ENCODE measurements at regions not wholly inside any gene's neighbourhood (a gene's known extent, or its start where the extent isn't known, plus 50 kb on each side); places are given as distances from the start of the nearest gene placed in this dataset.

DNA sequence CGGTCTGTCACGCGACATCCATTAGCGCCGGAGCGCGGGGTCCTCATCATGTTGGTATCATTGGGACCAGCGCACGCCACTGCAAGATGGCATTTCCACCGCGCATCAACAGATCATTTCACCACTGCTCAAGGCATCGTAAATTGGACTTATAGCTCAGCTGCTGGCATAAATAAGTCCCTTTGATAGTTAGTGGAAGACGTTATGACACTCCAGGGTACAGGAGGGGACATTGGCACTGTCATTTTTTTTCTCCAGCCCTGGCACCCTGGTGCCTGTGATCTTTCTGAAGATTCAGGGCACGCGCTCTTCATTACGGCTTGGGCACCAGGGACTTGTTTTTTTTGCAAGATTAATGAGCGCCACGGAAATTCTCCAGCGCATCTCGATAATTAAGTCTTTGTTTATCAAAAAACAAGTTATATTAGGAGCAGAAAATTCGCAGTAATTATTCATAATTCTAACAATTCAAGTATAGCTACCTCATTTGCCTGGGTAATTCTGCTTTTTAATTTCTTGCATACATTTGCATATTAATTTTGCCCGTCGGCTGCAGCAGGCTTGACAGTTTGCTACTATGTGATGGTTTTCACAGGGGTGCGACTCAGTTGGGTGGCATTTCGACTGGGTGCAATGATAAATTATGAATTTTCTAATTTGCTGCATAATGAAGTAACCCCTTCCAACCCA is 167.7 kb downstream of the VRK1 start:
- Histone ChIP-seq H2AFZ (ENCODE audit: low read depth) (no peak overlapping the region), H3K36me3 (replicated peaks in 1 of 2; ENCODE audit: control insufficient read depth in 1 of 2, insufficient read depth in 2 of 2, low read length in 1 of 2) (no peaks in the 10 kb centered on the region), H3K9me2 (no peaks in the 10 kb centered on the region), H3K79me2 (ENCODE audit: insufficient read depth) (no peaks in the 10 kb centered on the region), H3K9me3 (peaks cover 4% of the 10 kb centered on the region; the same call in 1 of the 2 replicates), H3K4me3 (ENCODE audit: low read depth in 2 of 2, low read length in 1 of 2) (no peak overlapping the region), H3K27me3 (ENCODE audit: insufficient read depth) (no peaks in the 10 kb centered on the region), H3F3A (replicated peaks; ENCODE audit: insufficient read depth) (no peaks in the 10 kb centered on the region), H4K20me1 (ENCODE audit: insufficient read depth) (no peaks in the 10 kb centered on the region), H3K9ac (no peak overlapping the region), H3K4me1 (ENCODE audit: control insufficient read depth in 1 of 2, insufficient read depth in 2 of 2, low read depth in 1 of 2, low read length in 1 of 2) (peaks cover 0 to 17% of the 10 kb centered on the region in 2 experiments; a peak in 2 of 4 replicates), H3K27ac (ENCODE audit: low read depth in 2 of 2, low read length in 1 of 2) (no peak overlapping the region), H3K4me2 (no peak overlapping the region)
- CTCF ChIA-PET = interaction anchor here (0.8 to 1.6 kb wide), 2 partner anchors 15 to 83 kb away, joined by 3 to 4 read pairs; no protein-coding TSS in a partner anchor
- 78% methylated on average over 25 of the region's 25 CpGs for WGBS (ENCODE audit: low lambda C conversion rate)
- TF ChIP-seq REST (IDR thresholded peaks at IDR 0.05; ENCODE audit: low read depth, low read length) (no peak), IRF3 (IDR thresholded peaks at IDR 0.05; ENCODE audit: low read depth, low read length) (no peak), TCF12 (IDR thresholded peaks at IDR 0.05) (no peak), FOXM1 (IDR thresholded peaks at IDR 0.05; ENCODE audit: low read depth) (no peak), RXRA (IDR thresholded peaks at IDR 0.05; ENCODE audit: borderline replicate concordance, low read depth) (no peak), RCOR1 (IDR thresholded peaks at IDR 0.05; ENCODE audit: low read length) (no peak), MEF2A (IDR thresholded peaks at IDR 0.05; ENCODE audit: borderline replicate concordance, low read depth) (no peak), SIN3A (IDR thresholded peaks at IDR 0.05; ENCODE audit: borderline replicate concordance, low read depth, low read length) (no peak), NRF1 (IDR thresholded peaks at IDR 0.05; ENCODE audit: low read depth, low read length) (no peak), GABPA (IDR thresholded peaks at IDR 0.05; ENCODE audit: low read depth) (no peak), TAF1 (IDR thresholded peaks at IDR 0.05; ENCODE audit: borderline replicate concordance, low read depth, low read length) (no peak), RAD21 (IDR thresholded peaks at IDR 0.05; ENCODE audit: low read length) (no peak), EP300 (IDR thresholded peaks at IDR 0.05; ENCODE audit: borderline replicate concordance in 1 of 2, low read depth in 1 of 2, low read length in 1 of 2) (no peak), USF2 (IDR thresholded peaks at IDR 0.05; ENCODE audit: borderline replicate concordance, low read depth, low read length) (no peak), MXI1 (IDR thresholded peaks at IDR 0.05; ENCODE audit: low read depth, low read length) (no peak), NFIC (IDR thresholded peaks at IDR 0.05; ENCODE audit: borderline replicate concordance) (no peak), ZBTB33 (IDR thresholded peaks at IDR 0.05; ENCODE audit: borderline replicate concordance, low read depth) (no peak), ELF1 (IDR thresholded peaks at IDR 0.05) (no peak)
- TF ChIP-seq, protein P1, sequence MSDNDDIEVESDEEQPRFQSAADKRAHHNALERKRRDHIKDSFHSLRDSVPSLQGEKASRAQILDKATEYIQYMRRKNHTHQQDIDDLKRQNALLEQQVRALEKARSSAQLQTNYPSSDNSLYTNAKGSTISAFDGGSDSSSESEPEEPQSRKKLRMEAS (IDR thresholded peaks at IDR 0.05; ENCODE audit: low read depth) = no peak
- POLR2A ChIA-PET = no interaction called here
- no peak for DNase-seq

Data from SK-N-SH (cell line).